ENCODE measurements at regions not wholly inside any gene's neighbourhood (a gene's known extent, or its start where the extent isn't known, plus 50 kb on each side); places are given as distances from the start of the nearest gene placed in this dataset.

DNA sequence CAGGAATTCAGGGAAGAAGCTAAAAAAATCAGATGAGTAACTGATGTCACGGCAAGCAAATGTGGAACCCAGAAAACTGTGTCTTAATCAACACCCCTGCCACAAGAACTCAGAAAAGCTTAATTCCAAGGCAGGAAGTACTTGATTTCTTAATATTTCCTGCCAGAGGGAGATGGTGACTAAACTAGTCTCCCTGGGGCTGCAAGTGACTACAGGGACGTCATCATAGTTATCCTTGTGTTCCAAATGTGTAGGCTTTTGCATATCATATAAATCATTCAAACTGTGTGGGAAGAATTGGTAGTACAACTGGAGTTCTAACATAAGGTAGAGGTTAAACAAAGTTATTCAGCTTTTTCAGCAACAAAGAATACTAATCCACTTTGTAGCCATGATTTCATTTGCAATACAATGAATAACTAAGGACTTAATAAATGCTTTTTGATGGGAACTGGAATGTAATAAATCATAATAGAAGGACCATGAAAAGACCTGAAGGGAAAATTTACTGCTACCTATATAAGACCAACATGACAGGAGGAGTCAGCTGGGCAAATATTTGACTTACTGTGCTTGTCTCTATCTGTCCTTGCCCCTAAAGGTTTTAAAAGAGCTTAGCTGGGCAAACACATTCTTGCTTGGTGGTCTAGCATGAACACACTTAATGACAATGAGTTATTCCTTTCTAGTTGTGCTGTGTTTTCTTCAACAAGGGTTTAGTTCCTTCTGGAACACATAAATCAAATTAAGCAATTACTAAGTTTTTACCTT is 76.0 kb upstream of the NECTIN3 start:
- TF ChIP-seq, protein P1, sequence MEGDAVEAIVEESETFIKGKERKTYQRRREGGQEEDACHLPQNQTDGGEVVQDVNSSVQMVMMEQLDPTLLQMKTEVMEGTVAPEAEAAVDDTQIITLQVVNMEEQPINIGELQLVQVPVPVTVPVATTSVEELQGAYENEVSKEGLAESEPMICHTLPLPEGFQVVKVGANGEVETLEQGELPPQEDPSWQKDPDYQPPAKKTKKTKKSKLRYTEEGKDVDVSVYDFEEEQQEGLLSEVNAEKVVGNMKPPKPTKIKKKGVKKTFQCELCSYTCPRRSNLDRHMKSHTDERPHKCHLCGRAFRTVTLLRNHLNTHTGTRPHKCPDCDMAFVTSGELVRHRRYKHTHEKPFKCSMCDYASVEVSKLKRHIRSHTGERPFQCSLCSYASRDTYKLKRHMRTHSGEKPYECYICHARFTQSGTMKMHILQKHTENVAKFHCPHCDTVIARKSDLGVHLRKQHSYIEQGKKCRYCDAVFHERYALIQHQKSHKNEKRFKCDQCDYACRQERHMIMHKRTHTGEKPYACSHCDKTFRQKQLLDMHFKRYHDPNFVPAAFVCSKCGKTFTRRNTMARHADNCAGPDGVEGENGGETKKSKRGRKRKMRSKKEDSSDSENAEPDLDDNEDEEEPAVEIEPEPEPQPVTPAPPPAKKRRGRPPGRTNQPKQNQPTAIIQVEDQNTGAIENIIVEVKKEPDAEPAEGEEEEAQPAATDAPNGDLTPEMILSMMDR (conservative IDR thresholded peaks at IDR 0.05; ENCODE audit: low read depth, low read length): no peak
- no peak for TF ChIP-seq EZH2phosphoT487 (IDR thresholded peaks at IDR 0.05; ENCODE audit: borderline replicate concordance, low read length)

All from PC-3 (cell line).